A673 (cell line): ENCODE measurements at regions not wholly inside any gene's neighbourhood (a gene's known extent, or its start where the extent isn't known, plus 50 kb on each side); places are given as distances from the start of the nearest gene placed in this dataset.

Source experiments
- CTCF ChIP-seq: fragments of 300-800, 200-600 bp; sonication (generic); conservative IDR thresholded peaks from 2 replicates; pipeline ENCODE4 v1.5.1; 2017; ENCODE audit warnings: low read depth, mild to moderate bottlenecking, antibody characterized with exemption, low read length, moderate library complexity, mixed read lengths
- EZH2 ChIP-seq: fragments of 200-600 bp; sonication (generic); IDR thresholded peaks from 2 replicates; pipeline ENCODE4 v1.6.1; 2017; ENCODE audit warnings: borderline replicate concordance, low read depth, mild to moderate bottlenecking, mixed read lengths, antibody characterized with exemption, low read length; ENCODE audit not compliant: poor library complexity, severe bottlenecking

DNA sequence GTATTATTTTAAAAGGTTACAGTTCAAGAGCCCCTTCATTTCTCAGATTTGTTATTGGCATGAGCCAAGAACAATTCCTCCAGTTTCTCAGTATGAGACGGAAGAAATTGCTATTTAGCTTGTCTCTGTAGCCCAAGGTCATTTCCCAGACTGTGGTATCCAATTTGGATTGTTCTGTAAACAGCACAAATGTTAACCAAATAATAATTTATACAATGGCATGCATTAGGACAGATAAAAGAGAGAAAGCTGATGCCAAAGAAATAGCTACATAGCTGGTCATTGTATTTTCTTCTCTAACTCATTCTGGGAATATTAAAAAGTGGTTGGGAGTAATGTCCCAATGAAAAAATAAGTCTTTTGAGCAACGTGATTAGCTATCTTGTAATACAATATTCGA is 134.6 kb upstream of the NPY2R start:
- TF ChIP-seq EZH2 (no peak), CTCF (no peak)
